ENCODE measurements at regions not wholly inside any gene's neighbourhood (a gene's known extent, or its start where the extent isn't known, plus 50 kb on each side); places are given as distances from the start of the nearest gene placed in this dataset.
A peak's percentile ranks its signal among the peaks of the same experiment; 100 is the strongest.

GRCh38 chr14:105999361-106000028 lies 473.1 kb downstream of the TMEM121 start:
- TF ChIP-seq CTCF (IDR thresholded peaks at IDR 0.05; ENCODE audit: low read depth, low read length, poor library complexity, severe bottlenecking) (peak; percentile 94), EZH2phosphoT487 (IDR thresholded peaks at IDR 0.05; ENCODE audit: borderline replicate concordance, low read length) (no peak)

Data from DOHH2 (cell line).